ENCODE measurements at regions not wholly inside any gene's neighbourhood (a gene's known extent, or its start where the extent isn't known, plus 50 kb on each side); places are given as distances from the start of the nearest gene placed in this dataset.

GRCh38 chr7:32171248-32171647 is 101.0 kb upstream of the PDE1C start:
- no peak for DNase-seq

GRCh38 chr7:32170838-32171237 is 100.6 kb upstream of the PDE1C start:
- no peak for DNase-seq

DNA sequence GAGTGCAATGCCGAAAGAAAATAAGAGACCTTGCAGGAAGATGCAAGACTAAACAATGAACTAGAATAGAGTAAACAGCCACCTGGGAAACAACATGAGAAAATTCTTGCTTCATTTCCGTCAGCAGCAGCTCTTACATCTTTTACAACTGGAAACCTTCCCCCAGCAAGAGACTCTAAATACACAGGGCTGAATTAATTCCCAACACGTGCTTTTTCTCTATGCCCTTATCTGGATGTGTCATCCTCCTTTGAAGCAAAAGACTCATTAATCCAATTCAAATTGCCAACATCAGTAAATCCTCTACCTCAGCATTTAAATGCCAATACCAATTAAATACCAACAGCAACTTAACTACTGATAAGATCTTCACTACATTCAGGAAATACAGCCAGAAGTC is 99.0 kb upstream of the PDE1C start:
- DNase-seq = no peak

DNA sequence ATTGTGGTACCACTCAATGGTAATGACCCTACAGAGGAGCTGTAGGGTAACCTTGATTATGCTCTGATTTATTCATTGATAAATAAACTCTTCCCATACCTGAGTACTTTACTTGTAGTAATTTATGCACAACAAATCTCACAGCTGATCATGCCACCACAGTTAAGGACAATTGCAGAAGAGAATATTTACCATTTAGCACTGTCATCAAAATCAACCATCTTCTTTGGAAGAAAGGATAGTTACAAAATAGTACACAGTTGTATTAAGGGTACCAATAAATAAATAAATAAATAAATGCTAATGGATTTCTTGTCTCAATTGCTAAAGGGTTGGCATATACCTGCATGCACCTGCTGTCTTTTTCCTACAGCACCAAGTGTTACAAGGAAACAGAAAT is 97.6 kb upstream of the PDE1C start:
- no peak for DNase-seq

- no peak for DNase-seq
Observed at GRCh38 chr7:32167256-32167655, 97.0 kb upstream of the PDE1C start.

GRCh38 chr7:32164341-32164996 is 94.3 kb upstream of the PDE1C start:
- DNase-seq = no peak

DNA sequence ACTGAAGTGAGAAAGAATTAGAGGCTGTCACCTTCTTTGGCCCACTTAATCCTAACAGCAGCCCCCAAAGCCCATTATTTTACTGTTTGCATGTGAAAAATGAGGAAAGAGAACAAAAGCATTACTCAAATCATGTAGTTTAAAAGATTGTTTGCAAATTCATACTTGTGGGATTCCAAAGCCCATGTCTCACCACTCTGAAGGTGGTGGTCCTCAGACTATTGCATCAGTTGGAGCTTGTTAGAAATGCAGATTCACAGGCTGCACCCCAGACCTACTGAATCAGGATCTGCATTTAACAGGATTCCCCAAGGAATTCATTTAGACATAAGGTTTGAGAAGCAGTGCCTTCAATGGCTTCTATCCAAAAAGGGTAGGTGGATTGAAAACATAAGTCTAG is 93.7 kb upstream of the PDE1C start:
- no peak for DNase-seq

DNA sequence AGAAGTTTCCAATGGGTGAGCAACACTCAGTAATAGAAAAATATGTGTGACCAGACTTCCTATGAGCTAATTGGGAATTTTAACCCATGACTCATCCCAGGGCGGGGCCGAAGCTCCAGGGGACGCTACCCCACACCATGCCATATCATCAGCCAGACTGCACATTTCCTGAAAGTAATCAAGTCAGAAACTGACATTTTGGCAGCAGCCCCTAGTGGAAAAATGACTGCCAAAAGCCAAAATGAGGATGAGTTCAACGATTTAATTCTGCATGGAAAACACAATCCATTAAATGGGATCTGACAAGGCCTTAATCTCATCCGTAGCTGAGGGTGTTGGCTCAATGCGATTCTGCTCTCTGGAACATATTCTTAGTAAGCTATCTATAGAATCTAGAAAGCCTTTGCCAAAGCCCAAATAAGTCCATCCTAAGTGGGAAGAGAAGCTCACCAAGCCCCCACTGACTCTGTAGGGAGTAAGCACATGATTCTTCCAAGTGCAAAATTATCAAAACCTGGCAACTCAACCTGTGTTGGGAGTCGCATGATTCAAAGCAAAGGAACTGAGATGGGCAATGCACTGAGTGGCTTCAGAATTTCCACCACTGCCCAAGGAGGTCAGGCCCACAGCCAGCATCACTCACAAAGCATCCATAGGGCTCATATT is 93.1 kb upstream of the PDE1C start:
- DNase-seq = no peak

- DNase-seq = no peak
Observed at GRCh38 chr7:32161708-32162107, 91.5 kb upstream of the PDE1C start.

DNA sequence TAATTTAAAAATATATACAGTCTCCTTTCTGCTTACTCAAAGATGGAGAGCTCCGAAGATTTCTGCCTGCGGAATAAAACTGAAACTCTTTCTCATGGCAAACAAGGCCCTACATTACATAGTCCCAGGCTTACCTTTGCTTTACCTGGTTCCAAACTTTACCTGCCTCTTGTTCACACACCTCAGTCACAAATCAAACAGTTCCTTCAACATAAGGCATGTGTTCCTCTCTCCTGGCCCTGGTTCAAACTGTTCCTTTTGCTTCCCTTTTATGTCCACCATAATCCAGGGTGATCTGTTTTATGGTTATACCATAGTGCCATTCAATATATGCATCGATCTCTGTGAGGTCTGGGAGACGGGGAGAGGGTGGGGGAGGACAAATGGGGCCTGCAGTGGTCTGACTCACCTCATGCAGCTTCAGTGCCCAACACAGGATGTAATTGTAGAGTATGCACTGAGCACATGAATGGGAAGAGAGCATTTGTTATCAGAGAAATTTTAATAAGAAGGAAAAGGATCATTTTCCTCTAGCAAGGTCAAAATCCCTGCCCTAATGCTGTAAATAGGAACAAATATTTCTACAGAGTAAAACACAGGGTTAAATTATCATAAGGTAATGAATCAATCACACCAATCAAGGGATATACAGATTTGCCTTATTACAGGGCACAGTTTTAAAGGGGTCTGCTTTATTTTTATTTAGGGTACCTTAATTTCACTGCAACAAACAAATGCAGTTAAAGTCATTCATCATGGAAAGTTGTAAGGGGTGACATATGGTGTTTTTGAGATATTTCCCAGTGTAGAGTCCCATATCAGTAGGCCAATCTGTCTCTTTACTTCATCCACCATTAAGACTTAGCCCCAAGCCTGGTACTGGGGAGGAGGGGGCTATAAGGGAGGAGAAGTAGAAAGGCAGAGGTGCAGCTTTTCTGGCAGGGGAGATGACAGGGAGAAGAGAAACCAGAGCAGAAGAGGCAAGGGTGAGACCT is 88.8 kb upstream of the PDE1C start:
- DNase-seq = no peak

DNA sequence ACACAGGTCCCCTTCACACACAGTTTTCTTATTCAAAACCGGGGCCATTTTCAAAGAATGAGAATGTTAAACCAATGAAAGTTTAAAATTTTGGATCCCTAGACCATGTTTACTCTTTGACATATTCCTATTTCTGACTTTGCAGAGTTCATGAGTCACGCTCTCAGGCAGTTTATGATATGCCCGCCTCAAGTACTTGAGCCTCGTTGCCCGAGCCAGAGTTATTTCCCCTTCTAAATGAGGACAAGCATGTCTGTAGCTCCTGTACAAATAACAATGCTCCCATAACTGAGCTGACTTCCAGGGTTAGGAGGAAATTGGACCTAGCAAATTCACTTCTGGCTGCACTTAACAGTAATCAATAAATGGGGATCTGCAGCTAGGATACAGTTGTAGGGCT is 87.9 kb upstream of the PDE1C start:
- no peak for DNase-seq

DNA sequence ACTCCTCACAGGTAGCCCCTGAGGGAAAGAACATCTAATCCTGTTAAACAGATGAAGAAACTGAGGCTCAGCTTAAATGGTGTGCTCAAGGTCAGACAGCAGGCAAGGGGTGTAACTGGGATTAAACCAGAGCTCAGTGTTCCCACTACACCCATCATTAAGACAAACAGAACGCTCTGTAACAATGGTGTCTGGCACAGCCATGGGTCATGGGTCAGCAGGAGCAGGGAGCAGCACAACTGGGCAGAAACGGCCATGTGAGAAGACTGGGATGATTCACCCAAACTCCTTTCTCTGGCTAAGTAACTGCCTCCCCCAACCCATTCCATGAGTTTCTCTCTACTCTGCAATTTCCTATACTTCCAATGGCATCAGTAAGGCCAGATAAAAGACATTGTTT is 85.5 kb upstream of the PDE1C start:
- DNase-seq = no peak

DNA sequence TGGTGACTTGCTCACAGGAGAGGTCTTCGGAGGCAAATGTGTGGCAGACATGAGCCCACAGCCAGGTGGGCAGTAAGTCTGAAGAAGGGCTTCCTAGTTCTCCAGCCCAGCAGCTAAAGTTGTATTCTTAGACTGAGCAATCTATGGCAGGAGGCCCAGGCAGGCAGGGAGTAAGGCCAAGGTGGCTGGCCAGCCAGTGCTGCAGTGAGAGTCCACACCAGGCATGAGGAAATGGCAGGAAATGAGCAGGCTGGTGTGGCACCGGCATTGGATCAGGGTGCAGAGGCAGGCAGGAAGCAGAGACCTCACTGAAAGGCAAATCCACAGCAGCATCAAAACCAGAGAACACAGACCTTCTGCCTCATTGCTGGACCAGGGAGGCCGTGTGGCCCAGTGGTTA is 84.6 kb upstream of the PDE1C start:
- no peak for DNase-seq

DNA sequence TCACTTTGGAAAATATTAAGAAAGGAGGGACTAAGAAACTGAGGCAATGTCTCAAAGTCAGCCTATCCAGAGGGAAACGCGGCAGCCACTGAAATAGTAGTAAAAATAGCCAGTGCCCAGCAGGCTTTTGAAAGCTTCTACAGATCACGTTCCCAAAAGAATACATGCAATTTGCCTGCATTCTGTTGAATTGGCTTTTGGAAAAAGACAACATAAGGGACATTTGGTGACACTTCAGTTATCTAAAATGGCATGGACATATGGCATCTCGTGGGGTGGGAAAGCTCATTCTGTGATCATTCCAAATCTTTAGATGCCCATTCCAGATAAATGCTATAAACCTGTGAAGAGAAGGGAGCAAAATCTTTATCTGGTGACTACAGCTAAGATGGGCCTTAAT is 82.8 kb upstream of the PDE1C start:
- no peak for DNase-seq

DNA sequence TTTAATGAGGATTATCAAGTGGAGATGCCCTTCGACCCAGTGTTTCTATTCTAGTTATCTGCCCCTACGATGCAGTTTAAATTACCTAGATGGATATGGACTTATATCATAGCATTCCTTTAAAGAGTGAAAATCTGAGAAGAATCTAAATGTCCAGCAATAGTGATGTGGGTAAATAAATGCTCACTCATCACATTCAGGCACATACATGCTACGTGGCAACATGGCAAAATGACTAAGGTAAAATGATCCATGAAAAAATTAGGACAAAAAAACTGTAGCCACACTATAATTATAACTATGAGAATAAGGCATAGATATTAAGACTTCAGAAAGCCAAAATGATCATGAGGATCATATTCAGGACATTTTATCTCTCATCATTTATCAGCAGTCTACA is 82.4 kb upstream of the PDE1C start:
- DNase-seq = no peak

DNA sequence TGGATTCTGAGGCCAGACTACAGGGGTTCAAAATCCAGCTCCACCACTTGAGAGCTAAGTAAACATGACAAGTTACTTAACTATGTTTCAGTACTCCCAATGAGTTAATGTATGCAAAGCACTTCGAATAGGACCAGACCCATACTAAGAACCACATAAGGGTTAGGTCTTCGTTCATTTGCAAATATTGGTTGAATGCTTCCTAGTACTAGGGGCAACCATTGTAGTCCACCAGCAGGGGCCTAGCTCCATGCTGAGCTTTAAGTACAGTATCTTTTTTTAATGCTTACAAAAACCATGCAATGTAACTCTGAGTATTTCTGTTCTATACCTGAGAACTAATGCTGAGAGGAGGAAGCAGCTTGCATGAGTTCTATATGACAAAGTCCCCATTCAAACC is 80.4 kb upstream of the PDE1C start:
- no peak for DNase-seq

GRCh38 chr7:32150039-32150438 is 79.8 kb upstream of the PDE1C start:
- no peak for DNase-seq

DNA sequence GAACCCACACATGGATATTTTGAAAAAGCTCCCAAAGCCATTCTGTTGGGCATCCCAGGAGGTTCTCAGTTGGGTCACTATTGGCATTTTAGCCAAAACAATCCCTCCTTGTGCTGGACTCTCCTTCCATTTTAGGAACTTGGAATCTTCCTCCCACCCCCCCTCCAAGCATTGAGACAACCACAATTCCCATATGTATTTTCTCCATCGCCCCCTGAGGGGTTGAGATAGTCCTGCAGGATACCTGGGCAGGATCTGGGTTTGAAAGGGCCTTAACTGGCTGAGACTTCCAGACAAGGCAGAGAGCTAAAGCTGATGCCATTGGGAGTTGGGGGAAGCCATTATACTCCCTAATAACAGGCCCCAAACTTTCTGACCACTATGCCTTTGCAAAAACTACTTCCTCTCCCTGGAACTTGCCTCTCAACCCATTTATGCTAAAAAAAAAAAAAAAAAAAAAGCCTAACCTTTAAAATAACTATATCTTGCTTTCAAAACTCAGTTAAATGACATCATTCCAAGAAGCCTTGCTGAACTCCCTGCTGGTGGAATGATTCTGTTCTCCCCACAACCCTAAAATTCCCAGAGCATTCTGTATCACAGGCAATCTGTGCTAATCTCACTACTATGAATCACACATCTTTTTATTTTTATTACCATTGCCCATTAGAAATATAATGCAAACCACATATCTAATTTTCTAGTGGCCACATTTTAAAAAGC is 77.5 kb upstream of the PDE1C start:
- no peak for DNase-seq

DNA sequence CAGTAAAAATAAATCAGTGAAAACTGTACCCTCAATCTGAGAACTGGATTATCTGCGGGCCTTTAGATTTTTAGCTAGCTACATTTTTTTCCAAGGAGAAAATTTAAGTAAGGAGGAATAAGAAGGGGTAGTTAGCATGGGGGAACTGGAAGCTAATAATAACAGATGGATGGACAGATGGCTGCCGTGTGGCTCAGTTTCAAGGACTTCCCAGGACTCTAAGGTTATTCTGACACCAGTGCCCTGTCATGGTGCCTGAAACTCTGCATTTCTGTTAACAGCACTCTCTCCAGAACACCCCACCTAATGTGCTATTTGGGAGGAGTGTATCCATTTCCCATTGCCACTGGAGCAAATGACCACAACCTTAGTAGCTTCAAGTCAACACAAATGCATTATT is 75.7 kb upstream of the PDE1C start:
- DNase-seq = no peak

DNA sequence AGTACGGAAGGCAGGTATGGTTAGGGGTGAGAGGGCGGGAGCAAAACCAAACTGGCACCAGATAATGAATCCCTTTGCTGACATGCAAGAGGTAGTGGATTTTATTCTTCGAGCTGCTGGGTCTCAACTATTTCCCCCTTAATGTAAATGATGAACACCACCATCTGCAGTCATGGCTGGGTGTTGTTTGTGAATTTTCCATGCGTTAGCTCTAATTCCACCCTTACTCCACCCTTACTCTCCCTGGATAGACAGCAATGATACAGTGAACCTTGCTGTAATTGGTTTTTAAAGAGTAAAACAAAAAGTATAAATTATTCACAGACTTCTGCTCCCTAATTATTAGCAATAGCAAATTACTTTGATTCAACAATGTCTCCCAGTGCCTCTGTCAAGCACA is 74.5 kb upstream of the PDE1C start:
- no peak for DNase-seq

GRCh38 chr7:32143301-32143700 is 73.1 kb upstream of the PDE1C start:
- no peak for DNase-seq

DNA sequence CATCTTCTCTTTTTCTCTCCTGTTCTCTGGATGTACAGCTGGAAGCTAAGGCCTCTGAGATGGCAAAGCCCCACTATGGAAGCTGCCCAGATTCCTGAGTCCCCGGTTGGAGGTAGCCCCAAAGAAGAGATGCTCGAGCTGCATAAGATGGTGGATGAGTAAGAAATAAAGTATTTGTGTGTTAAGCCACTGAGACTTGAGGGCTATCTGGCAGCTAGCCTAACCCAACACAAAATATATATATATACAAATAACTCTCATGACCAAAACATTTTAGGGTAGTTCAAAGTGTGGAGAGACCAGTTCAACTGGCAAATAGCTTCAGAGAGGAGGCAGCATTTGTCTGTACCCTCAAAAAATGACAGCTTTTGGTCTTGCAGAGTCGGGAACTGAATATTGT is 72.4 kb upstream of the PDE1C start:
- DNase-seq = no peak

Measured in hematopoietic multipotent progenitor cell treated with erythropoietin and hydrocortisone succinate and interleukin-3 and kit ligand, for 8 days (in vitro differentiated cells).